ENCODE measurements at regions not wholly inside any gene's neighbourhood (a gene's known extent, or its start where the extent isn't known, plus 50 kb on each side); places are given as distances from the start of the nearest gene placed in this dataset.

GRCh38 chr1:222933273-222933672, 118.4 kb downstream of the DISP1 start:
- no peaks in the 10 kb centered on the region for H3K79me2 ChIP-seq (ENCODE audit: low read depth)
- no peaks in the 10 kb centered on the region for H3K4me1 ChIP-seq (replicated peaks; ENCODE audit: insufficient read depth)
- no peaks in the 10 kb centered on the region for H3K36me3 ChIP-seq (ENCODE audit: low read depth)
- no peaks in the 10 kb centered on the region for H4K20me1 ChIP-seq (ENCODE audit: insufficient read depth)
- H3K9me2 ChIP-seq (ENCODE audit: insufficient read depth), result no peaks in the 10 kb centered on the region
- H3F3A ChIP-seq (ENCODE audit: insufficient read depth, low read depth), result no peaks in the 10 kb centered on the region
- DNase-seq, result no peak
- intact Hi-C loops (cut with micrococcal nuclease; ENCODE audit: unreplicated experiment), result no loop called here
- H3K9me3 ChIP-seq (ENCODE audit: insufficient read depth, low read depth), result no peaks in the 10 kb centered on the region
- POLR2A ChIA-PET (ENCODE audit: unreplicated experiment), result no interaction called here
- H3K27ac ChIP-seq, result no peak overlapping the region
- CTCF ChIA-PET, result no interaction called here
- H2AFZ ChIP-seq, result no peak overlapping the region
- no TSS peak for BruUV-seq (replicated peaks)
- H3K27me3 ChIP-seq (ENCODE audit: insufficient read depth, low read depth), result no peaks in the 10 kb centered on the region
- H3K4me2 ChIP-seq, result no peak overlapping the region
- TF ChIP-seq CTCF (conservative IDR thresholded peaks at IDR 0.05), result no peak
- TF ChIP-seq EZH2 (IDR thresholded peaks at IDR 0.05; ENCODE audit: low read depth), result no peak
- no peak overlapping the region for H3K4me3 ChIP-seq

- H3K27me3 ChIP-seq (ENCODE audit: insufficient read depth, low read depth), result no peaks in the 10 kb centered on the region
- no peak overlapping the region for H3K4me2 ChIP-seq
- CTCF ChIA-PET, result no interaction called here
Observed at GRCh38 chr1:222935239-222935900, 120.5 kb downstream of the DISP1 start.

GRCh38 chr1:222936042-222936441, 121.2 kb downstream of the DISP1 start:
- no peaks in the 10 kb centered on the region for H3K79me2 ChIP-seq (ENCODE audit: low read depth)
- H3K4me3 ChIP-seq, result no peak overlapping the region
- no peak for DNase-seq
- intact Hi-C loops (cut with micrococcal nuclease; ENCODE audit: unreplicated experiment), result no loop called here
- no TSS peak for BruUV-seq (replicated peaks)
- no peak overlapping the region for H3K27ac ChIP-seq
- POLR2A ChIA-PET (ENCODE audit: unreplicated experiment), result no interaction called here
- H3F3A ChIP-seq (ENCODE audit: insufficient read depth, low read depth), result no peaks in the 10 kb centered on the region
- no peaks in the 10 kb centered on the region for H3K36me3 ChIP-seq (ENCODE audit: low read depth)
- H3K4me2 ChIP-seq, result no peak overlapping the region
- H3K9me3 ChIP-seq (ENCODE audit: insufficient read depth, low read depth), result no peaks in the 10 kb centered on the region
- H3K27me3 ChIP-seq (ENCODE audit: insufficient read depth, low read depth), result no peaks in the 10 kb centered on the region
- no peaks in the 10 kb centered on the region for H3K9me2 ChIP-seq (ENCODE audit: insufficient read depth)
- no peak overlapping the region for H2AFZ ChIP-seq
- no peaks in the 10 kb centered on the region for H3K4me1 ChIP-seq (replicated peaks; ENCODE audit: insufficient read depth)
- no peaks in the 10 kb centered on the region for H4K20me1 ChIP-seq (ENCODE audit: insufficient read depth)
- TF ChIP-seq CTCF (conservative IDR thresholded peaks at IDR 0.05), result no peak
- TF ChIP-seq EZH2 (IDR thresholded peaks at IDR 0.05; ENCODE audit: low read depth), result no peak
- CTCF ChIA-PET, result no interaction called here

More at GRCh38 chr1:222935239-222935900, 120.5 kb downstream of the DISP1 start:
- Histone ChIP-seq H3K27ac (no peak overlapping the region), H3K36me3 (ENCODE audit: low read depth) (no peaks in the 10 kb centered on the region), H2AFZ (no peak overlapping the region), H3F3A (ENCODE audit: insufficient read depth, low read depth) (no peaks in the 10 kb centered on the region), H3K4me3 (no peak overlapping the region), H3K9me2 (ENCODE audit: insufficient read depth) (no peaks in the 10 kb centered on the region), H3K4me1 (replicated peaks; ENCODE audit: insufficient read depth) (no peaks in the 10 kb centered on the region), H3K79me2 (ENCODE audit: low read depth) (no peaks in the 10 kb centered on the region), H4K20me1 (ENCODE audit: insufficient read depth) (no peaks in the 10 kb centered on the region), H3K9me3 (ENCODE audit: insufficient read depth, low read depth) (no peaks in the 10 kb centered on the region)
- POLR2A ChIA-PET (ENCODE audit: unreplicated experiment), result no interaction called here
- BruUV-seq (replicated peaks), result no TSS peak
- no peak for DNase-seq
- TF ChIP-seq CTCF (conservative IDR thresholded peaks at IDR 0.05) (no peak), EZH2 (IDR thresholded peaks at IDR 0.05; ENCODE audit: low read depth) (no peak)
- intact Hi-C loops (cut with micrococcal nuclease; ENCODE audit: unreplicated experiment), result no loop called here

All from PC-9 (cell line).